UCSD-AML1 (cell line): ENCODE measurements at regions not wholly inside any gene's neighbourhood (a gene's known extent, or its start where the extent isn't known, plus 50 kb on each side); places are given as distances from the start of the nearest gene placed in this dataset.

ENCODE experiments used
- DNase-seq: peaks from one replicate; lab custom pipeline; 2025; ENCODE audit not compliant: unreplicated experiment; lab: John Stamatoyannopoulos, UW

GRCh38 chr12:69061574-69061973 lies 128.6 kb upstream of the CPM start:
- no peak for DNase-seq

DNA sequence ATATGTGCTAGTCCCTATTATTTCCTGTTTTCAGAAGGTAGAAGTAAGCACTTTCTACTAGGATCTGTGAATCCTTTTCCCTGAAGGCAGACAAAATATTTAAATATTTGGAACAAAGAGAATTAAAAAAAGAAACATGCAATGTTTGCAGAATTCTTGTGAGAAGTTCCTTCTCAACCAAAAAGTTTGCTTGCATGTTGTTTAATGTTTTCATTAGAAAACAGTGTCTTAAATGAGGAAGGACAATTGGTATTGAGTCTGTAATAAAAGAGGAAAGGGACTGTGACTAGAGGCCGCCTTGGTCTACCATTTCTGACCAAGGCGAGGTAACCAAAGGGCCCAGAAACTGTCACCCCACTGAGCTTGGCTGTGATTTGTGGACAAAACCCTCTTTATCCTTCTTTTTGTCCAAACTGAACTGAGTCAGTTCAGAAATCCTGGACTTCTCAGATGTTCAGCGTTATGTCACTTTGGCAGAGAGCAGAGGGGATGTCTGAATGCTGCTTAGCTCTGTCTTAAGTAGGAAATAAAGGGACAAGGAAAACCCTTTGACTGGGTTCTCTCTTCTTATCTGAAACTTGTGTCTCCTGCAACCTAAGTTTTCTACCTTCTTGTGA lies 129.8 kb upstream of the CPM start:
- no peak for DNase-seq

DNA sequence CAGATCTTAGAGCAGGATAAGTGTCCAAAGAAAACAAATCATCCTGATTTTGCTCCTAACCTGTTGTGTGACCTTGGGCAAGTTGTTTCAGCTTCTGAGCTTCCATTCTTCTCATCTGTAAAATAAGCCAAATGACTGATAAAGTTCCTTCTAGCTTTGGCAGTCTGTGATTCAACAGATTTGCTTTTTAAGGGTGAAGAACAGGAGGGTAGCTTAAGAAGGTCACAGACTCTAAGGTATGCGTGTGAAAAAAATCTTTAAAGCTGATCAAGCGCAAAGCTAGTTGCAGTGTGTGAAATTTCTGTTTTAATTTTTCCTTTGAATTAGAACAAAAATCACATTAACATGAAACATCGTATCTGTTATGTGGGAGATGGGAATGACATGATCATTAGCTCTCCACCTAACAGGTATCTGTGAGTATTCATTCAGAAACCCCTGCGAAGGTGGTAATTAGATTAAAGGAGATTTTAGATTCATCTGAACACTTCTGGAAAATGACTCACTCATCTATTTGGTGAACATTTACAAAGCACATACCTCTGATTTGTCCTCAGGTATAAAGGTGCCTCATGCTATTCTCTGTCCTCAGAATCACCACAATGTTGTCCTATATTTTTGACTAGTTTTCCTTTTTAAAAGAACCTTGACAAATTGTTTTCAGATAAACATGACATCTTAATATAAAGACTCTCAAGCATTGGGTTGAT lies 131.9 kb upstream of the CPM start:
- DNase-seq, result no peak

GRCh38 chr12:69065775-69066174 lies 132.8 kb upstream of the CPM start:
- DNase-seq, result no peak

DNA sequence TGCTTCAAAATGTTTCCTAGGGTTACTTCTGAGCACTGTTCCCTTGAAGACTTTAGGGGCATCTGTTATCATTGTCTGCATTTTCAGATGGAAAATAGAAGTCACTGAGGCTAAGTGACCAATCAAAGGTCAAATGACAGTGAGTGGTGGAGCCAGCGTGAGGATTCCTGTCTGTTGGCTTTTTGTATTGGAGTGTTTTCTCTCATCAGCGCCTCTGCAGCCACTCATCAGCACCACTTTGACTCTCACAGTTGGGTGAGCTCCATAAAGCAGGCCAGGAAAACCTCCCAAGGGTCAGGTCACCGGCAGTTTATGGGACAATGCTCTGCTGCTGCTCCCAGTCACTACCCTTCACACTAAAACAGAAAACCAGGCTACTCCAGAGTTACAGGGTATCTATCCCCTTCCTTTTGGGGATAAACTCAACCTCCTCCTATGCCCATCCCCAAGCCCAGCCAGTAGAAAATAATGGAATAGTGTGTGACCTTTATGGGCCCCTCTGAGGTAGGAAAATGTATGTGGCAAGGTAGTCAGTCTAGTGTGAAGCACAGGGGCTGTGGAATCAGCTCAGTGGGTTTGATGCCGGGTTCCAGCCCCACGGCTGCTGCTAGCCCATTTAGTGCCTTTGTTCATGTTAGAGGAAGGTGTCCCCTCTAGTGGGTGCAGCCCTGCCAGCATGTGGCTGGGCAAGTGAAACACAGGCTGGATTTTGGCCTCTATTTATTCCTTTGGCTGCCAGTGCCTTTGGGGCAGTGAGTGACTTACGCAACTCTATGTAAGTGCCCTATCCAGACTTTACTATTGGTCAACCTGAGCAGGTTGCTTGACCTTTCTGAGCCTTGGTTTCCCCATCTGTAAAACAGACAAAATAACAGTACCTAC lies 133.8 kb upstream of the CPM start:
- no peak for DNase-seq

DNA sequence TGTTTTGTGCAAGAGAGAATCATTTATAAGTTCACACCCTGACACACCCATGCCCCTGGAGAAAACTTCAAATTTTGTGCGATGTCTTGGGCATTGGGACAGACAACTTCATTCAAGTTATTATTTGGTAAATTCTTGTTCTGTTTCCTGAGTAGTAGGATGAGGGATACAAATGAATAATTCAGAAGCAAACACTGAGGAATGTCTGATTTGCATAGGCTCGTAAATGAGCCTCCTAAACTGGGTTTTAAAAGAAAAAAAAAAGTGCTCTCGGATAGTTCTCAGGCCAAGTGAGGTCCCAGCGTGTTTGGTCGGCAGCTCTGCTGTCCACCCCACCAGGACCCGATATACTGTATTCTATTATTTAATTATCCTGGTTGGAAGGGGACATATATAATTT lies 134.7 kb upstream of the CPM start:
- no peak for DNase-seq

GRCh38 chr12:69068448-69068847 lies 135.5 kb upstream of the CPM start:
- DNase-seq, result no peak

GRCh38 chr12:69069479-69069878 lies 136.5 kb upstream of the CPM start:
- no peak for DNase-seq

GRCh38 chr12:69070319-69071090 lies 137.5 kb upstream of the CPM start:
- peak; percentile 39 for DNase-seq

GRCh38 chr12:69071091-69071370 lies 138.1 kb upstream of the CPM start:
- DNase-seq, result no peak

DNA sequence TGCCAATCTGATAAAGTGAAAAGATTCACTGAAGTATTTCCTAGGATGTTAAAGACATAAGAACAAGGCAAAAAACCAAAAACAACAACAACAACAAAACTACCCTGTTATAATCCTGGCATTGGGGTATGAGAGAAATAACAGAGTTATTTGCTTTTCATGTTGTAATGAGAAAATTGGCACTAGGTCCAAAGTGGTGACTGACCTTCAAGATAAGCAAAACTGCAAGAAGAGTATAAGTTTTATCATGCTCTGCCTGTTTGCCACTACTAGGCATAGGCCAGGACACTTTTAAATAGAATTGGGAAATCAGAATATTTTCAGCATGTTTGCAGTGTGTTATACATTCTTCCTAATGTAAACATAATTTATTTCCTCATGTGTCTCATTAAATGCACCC lies 140.1 kb upstream of the CPM start:
- DNase-seq, result no peak

GRCh38 chr12:69074556-69075349 lies 141.8 kb upstream of the CPM start:
- DNase-seq, result no peak

GRCh38 chr12:69083689-69084088 lies 150.7 kb upstream of the CPM start:
- DNase-seq, result no peak

DNA sequence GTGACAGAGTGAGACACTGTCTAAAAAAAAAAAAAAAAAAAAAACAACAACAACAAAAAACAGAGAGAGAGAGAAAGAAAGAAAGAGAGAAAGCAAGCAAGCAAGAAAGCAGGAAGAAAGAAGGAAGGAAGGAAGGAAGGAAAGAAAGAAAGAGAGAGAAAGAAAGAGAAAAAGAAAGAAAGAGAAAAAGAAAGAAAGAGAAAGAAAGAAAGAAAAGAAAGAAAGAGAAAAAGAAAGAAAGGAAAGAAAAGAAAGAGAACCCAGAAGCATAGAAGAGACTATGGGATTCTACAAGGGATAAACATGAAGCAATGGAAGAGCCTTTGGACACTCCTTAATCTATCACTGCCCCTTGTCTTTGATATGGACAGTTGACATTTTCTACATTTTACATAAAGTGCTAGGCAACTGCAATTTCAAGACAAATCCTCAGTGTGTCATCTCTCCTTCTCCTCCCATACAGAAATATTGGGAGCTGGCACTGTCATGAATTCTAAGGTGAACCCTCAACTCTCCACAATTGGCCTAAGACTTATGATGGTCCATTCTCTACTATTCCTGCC lies 151.9 kb upstream of the CPM start:
- DNase-seq, result no peak

- DNase-seq, result no peak
Observed at GRCh38 chr12:69085852-69086251, 152.9 kb upstream of the CPM start.

GRCh38 chr12:69087986-69088385 lies 151.4 kb upstream of the CPSF6 start:
- no peak for DNase-seq

- no peak for DNase-seq
Observed at GRCh38 chr12:69090722-69091121, 148.6 kb upstream of the CPSF6 start.

DNA sequence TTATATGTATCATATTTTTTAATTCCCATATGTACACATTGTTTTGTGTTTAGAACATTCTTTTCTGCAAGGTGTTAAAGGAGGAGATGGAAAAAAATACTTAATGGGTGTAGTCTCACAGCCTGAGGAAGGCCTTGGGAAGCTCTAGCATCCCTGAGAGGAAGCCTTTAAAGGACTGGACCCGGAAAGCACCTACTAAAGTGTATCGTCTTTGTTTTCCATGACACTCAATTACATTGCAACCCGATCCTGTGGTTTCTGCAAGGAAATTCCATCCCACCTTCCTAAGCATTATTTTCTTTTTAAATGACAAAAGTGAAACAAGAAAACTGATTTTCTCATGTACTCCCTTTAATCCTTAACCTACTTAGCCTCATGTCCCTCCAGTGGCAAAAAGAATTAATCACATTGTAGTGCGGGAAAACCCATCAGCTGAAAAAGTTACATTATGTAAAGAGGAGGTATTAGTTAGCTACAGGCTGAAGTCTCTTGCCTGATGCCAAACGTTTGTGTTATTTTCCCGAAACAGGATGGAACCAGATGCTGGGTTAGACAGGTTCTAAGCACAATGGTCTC lies 147.8 kb upstream of the CPSF6 start:
- no peak for DNase-seq

GRCh38 chr12:69092137-69092536 lies 147.2 kb upstream of the CPSF6 start:
- DNase-seq, result no peak

DNA sequence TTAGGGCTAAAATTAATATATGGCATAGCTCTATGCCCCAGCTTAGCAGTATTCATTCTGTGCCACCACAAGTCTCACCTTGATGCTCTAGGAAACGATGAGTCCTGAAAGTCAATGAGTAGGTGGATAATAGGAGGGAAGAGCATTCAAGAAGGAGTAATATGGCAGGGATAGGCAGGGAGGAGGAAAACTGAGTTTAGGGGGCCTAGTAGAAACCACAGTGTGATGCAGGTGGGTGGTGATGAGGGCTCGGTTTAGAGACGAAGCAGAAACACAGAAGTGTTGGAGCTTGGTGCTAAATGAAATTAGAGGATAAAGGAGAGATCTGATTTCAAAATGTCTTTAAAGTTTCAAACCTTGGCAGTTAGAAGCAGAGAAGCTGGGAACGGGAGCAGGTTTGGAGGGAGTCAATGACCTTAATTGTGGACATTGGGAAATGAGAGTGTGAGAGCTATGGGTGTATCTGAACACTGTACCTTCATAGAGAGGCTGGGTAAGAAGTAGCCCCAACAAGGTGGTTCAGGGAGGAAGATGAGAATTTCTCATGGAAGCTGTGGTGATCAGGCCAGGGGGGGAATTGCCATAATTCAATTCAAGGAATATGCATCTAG lies 144.7 kb upstream of the CPSF6 start:
- DNase-seq, result no peak
